GM21526 (cell line): ENCODE measurements at regions not wholly inside any gene's neighbourhood (a gene's known extent, or its start where the extent isn't known, plus 50 kb on each side); places are given as distances from the start of the nearest gene placed in this dataset.

Source experiments
- ATAC-seq: cut with Tn5 transposase; IDR thresholded peaks from one replicate; pipeline ENCODE4 v1.9.1; 2021; ENCODE audit warnings: moderate library complexity; ENCODE audit not compliant: unreplicated experiment, low FRiP score

DNA sequence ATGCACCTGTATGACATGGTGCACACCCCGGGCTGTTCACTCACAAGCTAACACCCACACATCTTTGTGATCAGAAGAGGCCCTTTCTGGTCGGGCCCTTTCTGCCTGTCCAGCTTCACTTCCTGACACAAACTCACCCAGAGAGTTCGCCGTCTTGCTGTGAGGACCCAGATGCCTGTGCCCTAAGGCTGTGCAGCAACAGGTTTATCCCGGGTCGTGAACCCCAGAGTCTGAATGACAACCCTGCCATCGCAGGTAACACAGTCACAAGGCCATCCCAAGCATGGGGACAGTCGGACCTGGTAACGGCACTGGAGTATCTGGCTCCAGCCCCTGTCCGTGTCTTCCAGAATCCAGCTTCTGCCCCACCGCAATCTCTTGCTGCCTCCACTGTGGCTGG lies 235.1 kb downstream of the BUD13 start:
- no peak for ATAC-seq

DNA sequence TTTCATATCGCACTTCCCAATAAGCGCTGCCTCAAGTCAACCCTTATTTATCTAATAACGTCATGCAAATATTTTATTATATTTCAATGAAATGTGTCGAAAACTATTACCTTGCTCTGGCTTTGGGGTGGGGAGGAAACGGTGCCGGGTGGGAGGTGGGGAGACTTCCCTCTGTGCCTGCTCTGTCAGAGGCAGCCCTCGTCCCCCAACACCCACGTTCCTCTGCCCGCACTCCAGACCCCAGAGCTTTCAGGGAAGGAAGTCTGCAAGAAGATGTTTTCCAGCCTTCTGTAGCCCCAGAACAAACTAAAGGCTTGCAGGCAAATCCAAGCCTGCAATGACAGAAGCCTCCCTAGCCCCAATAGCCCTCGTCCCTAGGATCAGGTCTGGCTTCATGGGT lies 235.7 kb downstream of the BUD13 start:
- ATAC-seq, result no peak

- ATAC-seq, result no peak
These were observed 236.4 kb downstream of the BUD13 start for GRCh38 chr11:116536416-116536815.

DNA sequence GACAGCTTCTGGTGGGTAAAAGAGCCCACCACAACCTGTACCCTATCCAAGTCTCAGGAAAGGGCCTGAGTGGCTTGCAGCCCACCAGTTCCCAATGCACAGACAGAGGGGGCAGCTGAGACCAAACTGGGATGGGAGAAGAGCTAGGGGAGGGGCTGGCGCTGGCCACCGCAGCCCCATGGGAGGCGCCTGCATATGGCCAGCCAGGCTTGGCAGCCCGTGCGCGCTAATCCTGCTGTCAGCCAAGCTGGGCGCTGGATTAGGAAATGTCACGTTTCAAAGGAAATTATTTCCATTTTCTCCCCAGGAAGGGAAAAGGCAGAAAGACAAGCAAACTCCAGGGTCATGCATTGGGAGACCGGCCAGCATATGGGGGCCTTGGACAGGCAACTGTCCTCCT lies 236.8 kb downstream of the BUD13 start:
- no peak for ATAC-seq

DNA sequence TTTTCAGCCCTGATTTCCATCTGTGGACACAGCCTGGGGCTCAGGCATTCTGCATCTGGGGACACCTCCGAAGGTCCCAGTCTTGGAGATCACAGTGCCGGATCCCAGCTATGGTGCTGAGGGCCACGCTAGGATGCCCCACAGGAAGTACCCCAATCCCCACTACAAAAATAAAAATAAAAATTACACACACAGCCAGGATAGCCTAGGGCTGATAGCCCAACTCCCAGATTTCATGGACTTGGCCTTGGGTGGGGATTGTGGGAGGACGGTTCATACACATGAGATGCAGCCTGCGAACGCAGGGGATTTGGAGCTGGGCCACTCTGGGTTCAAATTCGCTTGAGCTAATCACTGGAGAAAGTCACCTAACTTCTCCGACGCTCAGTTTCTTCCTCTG lies 237.7 kb downstream of the BUD13 start:
- ATAC-seq, result no peak

DNA sequence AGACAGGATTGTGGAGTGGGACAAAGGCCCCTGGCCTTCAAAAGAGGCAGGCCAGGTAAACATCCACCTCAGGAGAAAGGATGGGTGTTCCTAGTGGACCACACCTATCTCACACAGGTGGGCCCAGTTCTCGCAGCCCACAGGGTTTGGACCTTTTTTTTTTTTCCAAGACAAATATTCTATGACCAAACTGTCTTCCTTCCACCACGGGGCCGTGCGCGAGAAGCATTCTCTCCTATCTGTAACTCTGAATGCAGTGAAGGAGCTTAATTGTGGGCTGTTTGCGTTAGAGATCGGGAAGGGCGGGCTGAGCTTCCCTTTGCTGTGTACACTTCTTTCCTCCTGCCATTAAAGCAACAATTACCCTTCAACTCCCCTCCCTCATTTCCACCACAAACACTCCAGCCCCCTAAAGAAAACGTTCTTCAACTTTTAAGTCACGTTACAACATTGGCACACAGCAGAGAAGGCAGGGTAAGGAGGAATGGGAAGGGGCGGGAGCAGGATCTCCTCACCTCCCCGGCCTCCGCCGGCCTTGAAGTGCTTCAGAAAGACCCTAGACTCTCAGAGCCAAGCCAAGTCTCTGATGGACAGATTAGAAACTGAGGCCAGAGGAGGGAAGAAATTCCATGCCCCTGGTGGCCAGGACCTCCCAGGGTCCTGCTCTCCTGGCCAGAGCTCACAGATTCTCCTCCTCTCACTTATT lies 238.4 kb downstream of the BUD13 start:
- ATAC-seq, result no peak

DNA sequence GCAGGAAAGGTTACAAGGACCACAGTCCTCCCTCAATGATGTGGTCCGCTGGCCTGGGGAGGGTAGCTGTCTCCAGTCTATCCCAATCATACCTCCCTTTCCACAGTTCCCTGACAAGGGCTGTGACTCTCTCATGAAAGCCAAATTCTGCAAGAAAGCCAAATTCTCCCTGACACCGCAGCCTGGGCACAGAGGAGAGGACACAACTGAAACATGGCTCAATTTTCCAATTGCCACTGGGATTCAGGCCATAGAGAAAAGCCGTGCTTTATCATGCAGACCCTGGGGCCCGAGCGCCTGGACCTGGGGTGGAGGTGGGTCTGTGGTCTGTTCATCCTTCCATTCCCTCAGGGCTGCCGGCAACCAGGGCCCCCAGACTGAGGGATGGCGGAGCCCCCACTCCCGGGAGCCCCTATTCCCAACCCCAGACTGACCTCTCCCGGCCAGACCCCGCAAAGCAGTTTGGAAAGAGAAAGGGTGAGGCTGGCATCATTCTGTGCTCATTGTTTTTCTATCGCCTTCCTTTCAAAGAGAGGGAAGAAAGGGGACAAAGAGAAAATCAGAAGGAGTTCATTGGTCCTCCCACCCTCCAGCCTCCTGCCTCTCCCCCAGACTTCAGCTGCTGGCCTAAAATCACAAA lies 239.5 kb downstream of the BUD13 start:
- ATAC-seq, result no peak

DNA sequence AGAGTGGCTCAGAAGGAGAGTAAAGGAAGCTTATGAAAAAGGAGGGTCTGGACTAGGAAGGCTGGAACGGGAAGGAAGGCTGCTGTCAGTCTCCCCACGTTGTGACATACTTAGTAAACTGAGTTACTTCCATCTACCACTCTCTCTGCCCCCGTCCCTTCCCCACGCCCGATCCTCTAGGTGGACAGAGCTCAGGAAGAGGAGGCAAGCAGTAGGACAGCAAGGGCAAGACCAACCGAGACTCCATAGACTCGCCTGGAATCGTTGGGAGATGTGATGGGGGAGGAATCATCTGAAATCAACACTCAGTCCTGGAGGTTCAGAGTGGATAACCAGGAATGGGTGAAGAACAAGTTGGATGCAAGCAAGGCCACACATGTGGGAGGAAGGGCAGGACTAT lies 240.7 kb downstream of the BUD13 start:
- ATAC-seq, result no peak

DNA sequence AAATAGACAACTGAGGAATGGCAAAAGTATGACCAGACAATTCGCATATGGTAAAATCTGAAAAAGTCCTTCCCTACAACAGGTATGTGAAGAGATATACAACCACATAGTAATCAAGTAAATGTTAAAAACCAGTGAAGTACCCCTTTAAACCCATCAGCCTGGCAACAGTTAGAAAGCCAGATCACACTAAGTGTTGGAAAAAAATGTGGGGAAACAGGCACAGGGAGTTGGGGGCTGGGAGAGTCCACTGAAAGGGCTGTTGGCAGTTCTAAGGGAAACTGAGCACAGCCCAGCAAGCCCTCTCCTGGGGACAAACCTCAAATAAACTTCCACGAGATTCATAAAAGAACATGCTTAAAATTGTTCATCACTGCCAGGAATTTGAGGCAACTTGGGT lies 242.1 kb downstream of the BUD13 start:
- ATAC-seq, result no peak

GRCh38 chr11:116529271-116529670 lies 243.5 kb downstream of the BUD13 start:
- no peak for ATAC-seq

DNA sequence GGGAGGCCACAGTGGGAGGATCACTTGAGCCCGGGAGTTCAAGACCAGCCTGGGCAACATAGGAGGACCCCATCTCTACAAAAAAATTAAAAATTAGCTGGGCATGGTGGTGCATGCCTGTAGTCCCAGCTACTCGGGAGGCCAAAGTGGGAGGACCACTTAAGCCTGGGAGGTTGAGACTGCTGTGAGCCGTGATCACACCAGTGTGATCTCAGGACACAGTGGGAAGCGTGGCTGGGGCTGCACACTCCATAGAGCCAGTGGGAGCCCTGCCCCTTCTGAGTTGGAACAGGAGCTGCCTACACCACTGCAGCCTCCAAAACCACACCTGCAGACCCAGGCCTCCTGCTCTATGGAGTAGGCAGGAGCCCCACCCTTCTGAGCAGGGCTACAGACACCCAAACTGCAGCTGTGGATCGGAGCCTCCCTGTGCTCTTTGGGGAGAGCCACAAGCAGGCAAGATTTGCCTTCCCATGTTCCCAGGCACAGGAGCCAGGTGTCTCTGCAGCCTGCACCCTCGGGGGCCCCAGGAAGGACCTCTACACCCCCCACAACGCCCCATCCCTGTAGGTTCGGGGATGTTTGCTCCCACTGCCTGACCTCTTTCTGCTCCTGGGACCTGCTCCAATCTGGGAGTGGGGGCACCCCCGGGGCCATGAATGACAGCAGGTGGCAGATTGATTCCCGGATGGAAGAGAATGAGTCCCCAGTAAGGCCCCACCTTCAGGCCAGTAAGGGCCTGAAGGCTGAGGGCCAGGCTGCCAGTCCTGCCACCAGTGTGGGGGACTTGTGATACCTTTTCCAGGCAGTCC lies 245.4 kb downstream of the BUD13 start:
- no peak for ATAC-seq

- no peak for ATAC-seq
These were observed 246.8 kb downstream of the BUD13 start for GRCh38 chr11:116525961-116526495.

GRCh38 chr11:116519499-116519898 lies 253.3 kb downstream of the BUD13 start:
- ATAC-seq, result peak; percentile 85

GRCh38 chr11:116518141-116518540 lies 254.6 kb downstream of the BUD13 start:
- ATAC-seq, result no peak

DNA sequence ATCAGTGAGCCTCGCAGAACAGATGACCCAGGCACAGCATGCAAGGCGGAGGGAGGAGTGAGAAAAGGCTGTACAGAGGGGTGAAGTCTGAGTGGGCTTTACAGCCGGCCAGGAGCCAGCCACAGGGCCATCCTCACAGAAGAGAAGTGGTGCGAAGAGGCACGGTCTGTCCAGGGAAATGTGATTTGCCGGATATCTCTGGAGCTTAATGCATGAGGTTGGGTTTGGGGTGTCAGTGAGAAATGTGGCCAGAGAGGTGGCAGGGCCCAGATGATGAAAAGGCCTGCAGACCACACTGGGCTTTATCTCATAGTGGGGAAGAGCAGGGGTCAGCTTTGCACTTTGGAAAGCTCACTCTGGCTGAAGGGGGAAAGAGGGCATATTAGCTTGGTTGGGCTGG lies 255.2 kb downstream of the BUD13 start:
- ATAC-seq, result no peak

- no peak for ATAC-seq
These were observed 255.7 kb downstream of the BUD13 start for GRCh38 chr11:116517077-116517476.

DNA sequence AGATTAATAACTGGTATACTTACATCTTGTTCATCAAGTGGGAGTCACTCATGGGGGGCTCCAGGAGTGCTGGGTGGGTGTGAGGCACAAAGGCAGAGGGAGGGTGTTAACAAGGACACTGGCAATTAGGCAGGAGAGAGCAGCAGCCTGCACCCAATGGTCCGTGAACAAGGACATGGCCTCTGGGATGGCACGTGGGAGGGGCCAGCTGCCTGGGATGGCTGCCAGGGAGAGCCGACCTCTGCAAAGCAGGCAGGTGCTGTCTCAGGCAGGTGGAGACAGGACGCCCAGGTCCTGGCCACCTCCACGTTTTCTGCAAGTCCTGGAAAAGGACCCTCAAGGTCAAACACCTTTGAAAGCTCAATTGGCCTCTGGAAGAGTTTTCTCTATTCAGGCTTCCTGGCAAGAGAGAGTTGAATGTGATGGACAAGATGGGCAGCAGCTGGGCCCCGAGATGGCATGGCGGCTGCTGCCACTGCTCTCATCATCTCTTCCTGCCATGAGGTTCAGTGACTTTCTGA lies 257.1 kb downstream of the BUD13 start:
- no peak for ATAC-seq

GRCh38 chr11:116513894-116514293 lies 258.9 kb downstream of the BUD13 start:
- no peak for ATAC-seq

DNA sequence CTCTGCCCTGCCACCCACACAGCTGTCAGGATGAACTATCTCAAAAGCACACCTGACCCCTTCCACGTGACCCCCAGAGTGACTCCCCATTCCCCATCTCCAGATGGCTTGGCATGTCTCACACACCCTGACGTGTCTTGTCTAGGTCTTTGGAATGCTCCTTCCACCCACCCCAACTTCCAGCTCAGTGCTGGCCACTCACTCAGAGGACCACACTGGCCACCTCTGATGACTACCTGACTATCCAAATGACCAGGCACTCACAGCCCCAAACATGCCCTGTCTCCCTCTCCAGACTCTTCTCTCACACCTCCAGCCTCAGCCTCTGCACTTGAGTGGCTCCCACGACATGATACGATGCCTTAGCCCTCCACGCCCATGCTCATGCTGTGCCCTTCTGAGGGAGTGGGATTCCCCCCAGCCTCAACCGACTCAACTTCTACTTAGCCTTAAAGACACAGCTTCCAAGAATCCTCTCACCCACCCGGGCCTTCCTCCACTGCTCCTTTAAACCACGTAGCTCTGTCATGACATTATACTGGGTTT lies 259.4 kb downstream of the BUD13 start:
- ATAC-seq, result no peak

DNA sequence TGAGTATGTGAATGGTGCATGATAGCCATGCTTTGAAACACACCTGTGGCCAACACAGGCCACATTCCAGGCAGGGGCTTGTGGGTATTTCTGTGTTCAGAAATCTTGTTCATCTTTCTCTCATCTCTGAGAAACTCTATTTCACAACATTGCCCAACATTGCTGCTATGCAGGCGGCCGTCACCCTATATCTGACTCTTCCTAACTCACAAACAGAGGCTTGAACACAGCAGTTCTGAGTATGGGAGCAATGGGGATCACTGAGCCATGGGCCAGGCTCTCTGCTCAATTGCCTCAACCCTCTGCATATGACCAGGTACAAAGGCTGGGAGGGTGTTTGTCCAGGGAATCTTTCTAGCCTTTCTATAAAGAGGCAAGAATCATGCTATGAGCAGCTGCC lies 259.9 kb downstream of the BUD13 start:
- no peak for ATAC-seq

GRCh38 chr11:116511684-116512083 lies 261.1 kb downstream of the BUD13 start:
- no peak for ATAC-seq
